ENCODE measurements at regions not wholly inside any gene's neighbourhood (a gene's known extent, or its start where the extent isn't known, plus 50 kb on each side); places are given as distances from the start of the nearest gene placed in this dataset.

DNA sequence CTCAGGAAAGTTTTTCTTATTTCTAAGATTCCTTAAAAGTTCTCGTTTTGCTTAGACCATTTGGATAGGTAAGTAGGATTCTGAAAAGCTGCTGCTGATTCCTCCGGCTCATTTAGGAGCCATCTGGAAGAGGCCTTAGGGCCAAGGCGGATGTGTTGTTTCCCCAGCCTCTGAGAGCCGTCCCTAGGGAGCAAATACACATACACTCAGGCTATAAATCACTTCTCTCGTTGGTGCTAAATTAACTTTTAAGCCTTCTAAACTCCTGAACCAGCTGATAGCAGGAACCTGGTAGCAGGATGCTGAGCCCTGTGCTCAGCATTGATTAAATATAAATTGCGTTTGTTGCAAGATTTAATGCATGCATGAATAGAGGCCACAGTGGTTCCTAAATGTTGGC lies 109.8 kb downstream of the ADCYAP1 start:
- no peak for TF ChIP-seq POLR2A (IDR thresholded peaks at IDR 0.05)
- TF ChIP-seq POLR2AphosphoS5 (IDR thresholded peaks at IDR 0.05): no peak

Data from sigmoid colon (tissue), 4 donors.